CD14-positive monocyte (primary cell): ENCODE measurements at regions not wholly inside any gene's neighbourhood (a gene's known extent, or its start where the extent isn't known, plus 50 kb on each side); places are given as distances from the start of the nearest gene placed in this dataset.

Experiments used
- DNase-seq, 3 donors: peaks; one replicate each; pipeline ENCODE4 v3.0.0-alpha.2; 2011 to 2022
- H2AFZ ChIP-seq: 2 replicates; pipeline ENCODE4 v1.6.0; 2012; ENCODE audit warnings: mild to moderate bottlenecking, low read depth, low read length, inconsistent platforms; ENCODE audit not compliant: insufficient read depth, poor library complexity, severe bottlenecking
- H3K27ac ChIP-seq, 2 donors: 1 replicate in 1 of 2; 2 replicates in 1 of 2; pipeline ENCODE4 v1.5.1; 2012 to 2013; ENCODE audit warnings: low read length in 2 of 2, control low read depth in 1 of 2, inconsistent platforms in 1 of 2, low read depth in 1 of 2, mild to moderate bottlenecking in 1 of 2
- H3K27me3 ChIP-seq, 2 donors: one replicate each; pipeline versions ENCODE4 v1.6.0 to v1.6.1; 2011 to 2013; ENCODE audit warnings: low read length in 2 of 2; ENCODE audit not compliant: control insufficient read depth in 2 of 2, insufficient read depth in 2 of 2
- H3K36me3 ChIP-seq, 2 donors: replicated peaks in 1 of 2; 1 replicate in 1 of 2; 2 replicates in 1 of 2; pipeline versions ENCODE4 v1.5.1 to v1.6.1; 2012 to 2013; ENCODE audit warnings: low read length in 2 of 2, control low read depth in 1 of 2, inconsistent platforms in 1 of 2, mild to moderate bottlenecking in 1 of 2; ENCODE audit not compliant: insufficient read depth in 2 of 2, control insufficient read depth in 1 of 2
- H3K4me1 ChIP-seq, 2 donors: 1 replicate in 1 of 2; 2 replicates in 1 of 2; pipeline versions ENCODE4 v1.5.1 to v1.6.1; 2012 to 2013; ENCODE audit warnings: low read length in 2 of 2, control low read depth in 1 of 2, inconsistent platforms in 1 of 2, mild to moderate bottlenecking in 1 of 2, moderate library complexity in 1 of 2; ENCODE audit not compliant: insufficient read depth in 2 of 2, control insufficient read depth in 1 of 2
- H3K4me2 ChIP-seq: replicated peaks from 2 replicates; pipeline ENCODE3; 2012; ENCODE audit warnings: low read length, moderate library complexity, mild to moderate bottlenecking; ENCODE audit not compliant: poor library complexity, severe bottlenecking; ENCODE audit errors: extremely low read depth
- H3K4me3 ChIP-seq, 3 experiments: fragments of 200-600 bp in 1 of 3; sonication (generic) in 1 of 3; replicated peaks in 1 of 3; 1 replicate in 2 of 3; 2 replicates in 1 of 3; pipeline ENCODE4 v1.5.1; 2011 to 2013; ENCODE audit warnings: low read length in 3 of 3, mild to moderate bottlenecking in 3 of 3, control low read depth in 2 of 3, low read depth in 2 of 3, inconsistent platforms in 1 of 3, moderate library complexity in 1 of 3
- H3K79me2 ChIP-seq: 2 replicates; pipeline ENCODE4 v1.6.0; 2012; ENCODE audit warnings: mild to moderate bottlenecking, control low read depth, inconsistent platforms, low read length, moderate library complexity; ENCODE audit not compliant: insufficient read depth
- H3K9ac ChIP-seq: 2 replicates; pipeline ENCODE4 v1.6.0; 2017; ENCODE audit warnings: low read length, mild to moderate bottlenecking; ENCODE audit not compliant: insufficient read depth, poor library complexity, severe bottlenecking
- H3K9me3 ChIP-seq, 2 donors: replicated peaks in 1 of 2; 1 replicate in 1 of 2; 2 replicates in 1 of 2; pipeline versions ENCODE4 v1.5.1 to v1.6.1; 2012 to 2013; ENCODE audit warnings: low read length in 2 of 2, control low read depth in 1 of 2; ENCODE audit not compliant: control insufficient read depth in 1 of 2, insufficient read depth in 1 of 2
- H4K20me1 ChIP-seq: 2 replicates; pipeline ENCODE4 v1.6.0; 2012; ENCODE audit warnings: mild to moderate bottlenecking, low read length, control low read depth, moderate library complexity; ENCODE audit not compliant: insufficient read depth
- H3K27ac Mint-ChIP-seq, 7 donors: one replicate each; pipeline ENCODE4 v1.8.0; 2020; ENCODE audit warnings: mild to moderate bottlenecking in 7 of 7, mixed read lengths in 7 of 7, moderate library complexity in 6 of 7, inconsistent platforms in 2 of 7
- H3K27me3 Mint-ChIP-seq, 3 donors: one replicate each; pipeline ENCODE4 v1.8.0; 2021 to 2022; ENCODE audit warnings: low read depth in 3 of 3, mild to moderate bottlenecking in 3 of 3, mixed read lengths in 3 of 3, moderate library complexity in 3 of 3, inconsistent platforms in 1 of 3
- H3K36me3 Mint-ChIP-seq, 2 donors: one replicate each; pipeline ENCODE4 v1.8.0; 2020; ENCODE audit warnings: mixed read lengths in 2 of 2, inconsistent platforms in 1 of 2, mild to moderate bottlenecking in 1 of 2
- H3K4me1 Mint-ChIP-seq: one replicate; pipeline ENCODE4 v1.8.0; 2020; ENCODE audit warnings: mild to moderate bottlenecking, mixed read lengths
- H3K4me3 Mint-ChIP-seq, 2 donors: one replicate each; pipeline ENCODE4 v1.8.0; 2020; ENCODE audit warnings: mild to moderate bottlenecking in 2 of 2, mixed read lengths in 2 of 2, moderate library complexity in 1 of 2
- H3K9me3 Mint-ChIP-seq, 7 donors: one replicate each; pipeline ENCODE4 v1.8.0; 2020 to 2022; ENCODE audit warnings: mixed read lengths in 7 of 7, mild to moderate bottlenecking in 6 of 7, moderate library complexity in 6 of 7, inconsistent platforms in 2 of 7
- WGBS: methylation state at CpG from one replicate; pipeline ENCODE4 v1.1.5; 2013; ENCODE audit warnings: missing lambda C conversion rate; ENCODE audit not compliant: insufficient coverage; 5-methylcytosine and 5-hydroxymethylcytosine counted together
- intact Hi-C, 2 donors: fragments of 100-400 bp; cut with micrococcal nuclease; formaldehyde crosslinking; loops; one replicate each; pipeline versions ENCODE4 v1.15.0 to v1.15.1; 2023
- TF ChIP-seq, protein P1 (sequence below): fragments of 200-600 bp; IDR thresholded peaks from one replicate; pipeline ENCODE4 v1.8.0; 2022; ENCODE audit warnings: antibody characterized with exemption, mild to moderate bottlenecking

DNA sequence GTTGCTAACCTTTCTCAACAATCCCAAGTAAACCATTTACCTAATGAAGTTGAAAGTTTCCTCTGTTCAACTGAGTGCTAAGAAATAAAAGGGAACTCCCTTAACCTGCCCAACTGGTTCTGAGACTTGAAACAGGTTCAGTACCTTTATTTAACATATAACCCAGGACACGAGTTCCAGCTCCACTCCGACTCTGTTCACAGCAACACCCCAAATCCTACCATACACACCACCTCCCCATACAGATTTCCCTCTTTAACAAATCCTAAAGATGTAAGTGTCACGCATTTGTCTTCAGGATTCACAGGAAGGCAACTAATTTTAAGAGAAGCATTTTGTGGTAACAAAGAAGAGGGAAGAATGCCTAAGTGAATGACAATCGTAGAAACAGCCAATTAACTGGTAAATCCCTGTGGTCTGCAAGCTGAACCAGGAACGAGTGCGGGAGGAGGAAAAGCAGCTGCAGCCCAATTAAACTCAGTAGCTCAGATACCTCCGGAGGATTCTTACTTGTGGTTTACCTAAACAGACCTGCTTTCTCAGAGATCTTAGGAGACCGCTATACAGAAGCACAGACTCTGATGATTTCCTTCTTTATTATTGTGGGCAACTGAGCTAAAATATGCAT lies 134.5 kb upstream of the MAGI3 start:
- Mint-ChIP-seq H3K27ac (no peak overlapping the region), H3K4me3 (no peak overlapping the region), H3K4me1 (no peaks in the 10 kb centered on the region), H3K27me3 (peaks cover 2 to 10% (median 8%) of the 10 kb centered on the region in 3 donors), H3K36me3 (no peaks in the 10 kb centered on the region), H3K9me3 (peaks cover 0 to 5% (median 0%) of the 10 kb centered on the region in 7 donors)
- no peaks in the 10 kb centered on the region for H3K9me3 ChIP-seq
- no peaks in the 10 kb centered on the region for H4K20me1 ChIP-seq
- H3K9ac ChIP-seq, result no peak overlapping the region
- H3K27me3 ChIP-seq, result no peaks in the 10 kb centered on the region
- no peak overlapping the region for H3K4me3 ChIP-seq
- 61% methylated on average over 4 of the region's 8 CpGs for WGBS
- TF ChIP-seq, protein P1, sequence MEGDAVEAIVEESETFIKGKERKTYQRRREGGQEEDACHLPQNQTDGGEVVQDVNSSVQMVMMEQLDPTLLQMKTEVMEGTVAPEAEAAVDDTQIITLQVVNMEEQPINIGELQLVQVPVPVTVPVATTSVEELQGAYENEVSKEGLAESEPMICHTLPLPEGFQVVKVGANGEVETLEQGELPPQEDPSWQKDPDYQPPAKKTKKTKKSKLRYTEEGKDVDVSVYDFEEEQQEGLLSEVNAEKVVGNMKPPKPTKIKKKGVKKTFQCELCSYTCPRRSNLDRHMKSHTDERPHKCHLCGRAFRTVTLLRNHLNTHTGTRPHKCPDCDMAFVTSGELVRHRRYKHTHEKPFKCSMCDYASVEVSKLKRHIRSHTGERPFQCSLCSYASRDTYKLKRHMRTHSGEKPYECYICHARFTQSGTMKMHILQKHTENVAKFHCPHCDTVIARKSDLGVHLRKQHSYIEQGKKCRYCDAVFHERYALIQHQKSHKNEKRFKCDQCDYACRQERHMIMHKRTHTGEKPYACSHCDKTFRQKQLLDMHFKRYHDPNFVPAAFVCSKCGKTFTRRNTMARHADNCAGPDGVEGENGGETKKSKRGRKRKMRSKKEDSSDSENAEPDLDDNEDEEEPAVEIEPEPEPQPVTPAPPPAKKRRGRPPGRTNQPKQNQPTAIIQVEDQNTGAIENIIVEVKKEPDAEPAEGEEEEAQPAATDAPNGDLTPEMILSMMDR, result no peak
- intact Hi-C loops, result no loop called here
- no peak overlapping the region for H3K27ac ChIP-seq
- H3K36me3 ChIP-seq, result no peaks in the 10 kb centered on the region
- H3K4me1 ChIP-seq, result no peaks in the 10 kb centered on the region
- no peak for DNase-seq
- no peaks in the 10 kb centered on the region for H3K79me2 ChIP-seq
- no peak overlapping the region for H2AFZ ChIP-seq
- H3K4me2 ChIP-seq, result no peak overlapping the region

GRCh38 chr1:113256348-113256729 lies 134.0 kb upstream of the MAGI3 start:
- Mint-ChIP-seq H3K9me3 (peaks cover 0 to 5% (median 0%) of the 10 kb centered on the region in 7 donors), H3K27me3 (peaks cover 2 to 10% (median 6%) of the 10 kb centered on the region in 3 donors), H3K4me3 (no peak overlapping the region), H3K27ac (no peak overlapping the region), H3K4me1 (no peaks in the 10 kb centered on the region), H3K36me3 (no peaks in the 10 kb centered on the region)
- H3K4me1 ChIP-seq, result no peaks in the 10 kb centered on the region
- intact Hi-C loops, result no loop called here
- H3K36me3 ChIP-seq, result no peaks in the 10 kb centered on the region
- 100% methylated on average over 2 of the region's 2 CpGs for WGBS
- no peak overlapping the region for H2AFZ ChIP-seq
- H3K4me2 ChIP-seq, result no peak overlapping the region
- no peak overlapping the region for H3K9ac ChIP-seq
- H4K20me1 ChIP-seq, result no peaks in the 10 kb centered on the region
- no peaks in the 10 kb centered on the region for H3K9me3 ChIP-seq
- TF ChIP-seq, protein P1, result no peak
- no peak overlapping the region for H3K27ac ChIP-seq
- DNase-seq, result no peak
- H3K4me3 ChIP-seq, result no peak overlapping the region
- no peaks in the 10 kb centered on the region for H3K79me2 ChIP-seq
- H3K27me3 ChIP-seq, result no peaks in the 10 kb centered on the region
